ENCODE measurements at regions not wholly inside any gene's neighbourhood (a gene's known extent, or its start where the extent isn't known, plus 50 kb on each side); places are given as distances from the start of the nearest gene placed in this dataset.
"Not testable (repeated sequence)": the region's sequence is repeated elsewhere in the genome, so short reads cannot be mapped to it uniquely, and the experiment has no call there.

DNA sequence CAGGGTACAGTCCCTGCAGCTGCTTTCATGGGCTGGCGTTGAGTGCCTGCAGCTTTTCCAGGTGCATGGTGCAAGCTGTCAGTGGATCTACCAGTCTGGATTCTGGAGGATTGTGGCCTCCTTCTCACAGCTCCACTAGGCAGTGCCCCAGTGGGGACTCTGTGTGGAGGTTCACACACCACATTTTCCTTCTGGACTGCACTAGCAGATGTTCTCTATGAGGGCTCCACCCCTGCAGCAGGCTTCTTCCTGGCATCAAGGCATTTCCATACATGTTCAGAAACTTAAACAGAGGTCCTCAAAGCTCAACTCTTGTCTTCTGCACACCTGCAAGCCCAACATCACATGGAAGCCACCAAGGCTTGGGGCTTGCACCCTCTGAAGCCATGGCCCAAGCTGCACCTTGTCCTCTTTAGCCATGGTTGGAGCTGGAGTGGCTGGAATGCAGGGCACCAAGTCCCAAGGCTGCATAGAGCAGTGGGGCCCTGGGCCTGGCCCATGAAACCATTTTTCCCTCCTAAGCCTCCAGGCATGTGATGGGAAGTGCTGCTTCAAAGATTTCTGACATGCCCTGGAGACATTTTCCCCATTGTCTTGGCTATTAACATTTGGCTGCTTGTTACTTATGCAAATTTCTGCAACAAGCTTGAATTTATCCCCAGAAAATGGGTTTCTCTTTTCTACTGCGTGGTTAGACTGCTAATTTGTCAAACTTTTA, 250.2 kb upstream of the COPS8 start:
- H3K9me3 Mint-ChIP-seq, result peaks cover 39% of the 10 kb centered on the region
- no peak overlapping the region for H3K4me3 Mint-ChIP-seq
- no peak for ATAC-seq
- ChIA-PET CTCF (no interaction called here), POLR2A (no interaction called here)
- H3K4me1 Mint-ChIP-seq, result no peaks in the 10 kb centered on the region
- DNase-seq (ENCODE audit: low spot score), result no peak
- no peak overlapping the region for H3K27ac Mint-ChIP-seq
- TF ChIP-seq, protein P1, sequence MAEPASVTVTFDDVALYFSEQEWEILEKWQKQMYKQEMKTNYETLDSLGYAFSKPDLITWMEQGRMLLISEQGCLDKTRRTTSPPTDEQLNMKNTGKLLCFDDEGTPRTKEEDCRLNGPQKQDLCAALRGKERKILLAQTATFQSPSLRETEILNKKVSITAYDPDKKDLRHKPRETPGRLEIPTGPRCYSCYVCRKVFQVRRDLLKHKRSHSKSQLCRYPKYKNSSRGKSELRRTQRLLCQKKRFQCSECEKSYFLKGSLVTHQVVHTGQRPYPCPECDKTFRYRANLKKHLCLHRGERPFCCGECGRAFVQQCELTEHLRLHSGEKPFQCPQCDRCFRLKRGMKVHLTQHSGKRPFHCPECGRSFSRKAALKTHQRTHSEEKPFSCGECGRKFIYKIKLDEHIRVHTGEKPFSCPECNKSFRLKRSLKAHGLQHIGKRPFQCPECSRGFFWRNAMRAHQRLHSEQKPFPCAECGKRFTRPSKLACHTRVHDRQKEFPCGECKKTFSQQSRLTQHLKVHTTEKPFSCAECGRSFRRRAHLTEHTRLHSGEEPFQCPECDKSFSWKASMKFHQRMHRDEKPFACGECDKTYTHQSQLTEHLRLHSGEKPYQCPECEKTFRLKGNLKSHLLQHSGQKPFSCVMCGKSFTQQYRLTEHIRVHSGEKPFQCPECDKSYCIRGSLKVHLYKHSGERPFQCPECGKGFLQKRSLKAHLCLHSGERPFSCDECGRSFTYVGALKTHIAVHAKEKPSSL (CRISPR knock-in tag; conservative IDR thresholded peaks at IDR 0.05), result no peak
- no peak for TF ChIP-seq MYBL2 (CRISPR knock-in tag; IDR thresholded peaks at IDR 0.05)
- TF ChIP-seq, protein P2, sequence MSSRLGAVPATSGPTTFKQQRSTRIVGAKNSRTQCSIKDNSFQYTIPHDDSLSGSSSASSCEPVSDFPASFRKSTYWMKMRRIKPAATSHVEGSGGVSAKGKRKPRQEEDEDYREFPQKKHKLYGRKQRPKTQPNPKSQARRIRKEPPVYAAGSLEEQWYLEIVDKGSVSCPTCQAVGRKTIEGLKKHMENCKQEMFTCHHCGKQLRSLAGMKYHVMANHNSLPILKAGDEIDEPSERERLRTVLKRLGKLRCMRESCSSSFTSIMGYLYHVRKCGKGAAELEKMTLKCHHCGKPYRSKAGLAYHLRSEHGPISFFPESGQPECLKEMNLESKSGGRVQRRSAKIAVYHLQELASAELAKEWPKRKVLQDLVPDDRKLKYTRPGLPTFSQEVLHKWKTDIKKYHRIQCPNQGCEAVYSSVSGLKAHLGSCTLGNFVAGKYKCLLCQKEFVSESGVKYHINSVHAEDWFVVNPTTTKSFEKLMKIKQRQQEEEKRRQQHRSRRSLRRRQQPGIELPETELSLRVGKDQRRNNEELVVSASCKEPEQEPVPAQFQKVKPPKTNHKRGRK (CRISPR knock-in tag; IDR thresholded peaks at IDR 0.05; ENCODE audit: borderline replicate concordance), result no peak
- TF ChIP-seq, protein P3, sequence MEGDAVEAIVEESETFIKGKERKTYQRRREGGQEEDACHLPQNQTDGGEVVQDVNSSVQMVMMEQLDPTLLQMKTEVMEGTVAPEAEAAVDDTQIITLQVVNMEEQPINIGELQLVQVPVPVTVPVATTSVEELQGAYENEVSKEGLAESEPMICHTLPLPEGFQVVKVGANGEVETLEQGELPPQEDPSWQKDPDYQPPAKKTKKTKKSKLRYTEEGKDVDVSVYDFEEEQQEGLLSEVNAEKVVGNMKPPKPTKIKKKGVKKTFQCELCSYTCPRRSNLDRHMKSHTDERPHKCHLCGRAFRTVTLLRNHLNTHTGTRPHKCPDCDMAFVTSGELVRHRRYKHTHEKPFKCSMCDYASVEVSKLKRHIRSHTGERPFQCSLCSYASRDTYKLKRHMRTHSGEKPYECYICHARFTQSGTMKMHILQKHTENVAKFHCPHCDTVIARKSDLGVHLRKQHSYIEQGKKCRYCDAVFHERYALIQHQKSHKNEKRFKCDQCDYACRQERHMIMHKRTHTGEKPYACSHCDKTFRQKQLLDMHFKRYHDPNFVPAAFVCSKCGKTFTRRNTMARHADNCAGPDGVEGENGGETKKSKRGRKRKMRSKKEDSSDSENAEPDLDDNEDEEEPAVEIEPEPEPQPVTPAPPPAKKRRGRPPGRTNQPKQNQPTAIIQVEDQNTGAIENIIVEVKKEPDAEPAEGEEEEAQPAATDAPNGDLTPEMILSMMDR (IDR thresholded peaks at IDR 0.05), result no peak
- TF ChIP-seq TEAD4 (CRISPR knock-in tag; IDR thresholded peaks at IDR 0.05), result no peak
- TF ChIP-seq ETV6 (CRISPR knock-in tag; IDR thresholded peaks at IDR 0.05), result no peak
- TF ChIP-seq, protein P4, sequence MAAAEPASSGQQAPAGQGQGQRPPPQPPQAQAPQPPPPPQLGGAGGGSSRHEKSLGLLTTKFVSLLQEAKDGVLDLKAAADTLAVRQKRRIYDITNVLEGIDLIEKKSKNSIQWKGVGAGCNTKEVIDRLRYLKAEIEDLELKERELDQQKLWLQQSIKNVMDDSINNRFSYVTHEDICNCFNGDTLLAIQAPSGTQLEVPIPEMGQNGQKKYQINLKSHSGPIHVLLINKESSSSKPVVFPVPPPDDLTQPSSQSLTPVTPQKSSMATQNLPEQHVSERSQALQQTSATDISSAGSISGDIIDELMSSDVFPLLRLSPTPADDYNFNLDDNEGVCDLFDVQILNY (CRISPR knock-in tag; IDR thresholded peaks at IDR 0.05), result no peak
- TF ChIP-seq ZNF423 (CRISPR knock-in tag; IDR thresholded peaks at IDR 0.05), result no peak
- peaks cover 11% of the 10 kb centered on the region for H3K27me3 Mint-ChIP-seq (ENCODE audit: low read depth)
- peaks cover 25% of the 10 kb centered on the region for H3K36me3 Mint-ChIP-seq

DNA sequence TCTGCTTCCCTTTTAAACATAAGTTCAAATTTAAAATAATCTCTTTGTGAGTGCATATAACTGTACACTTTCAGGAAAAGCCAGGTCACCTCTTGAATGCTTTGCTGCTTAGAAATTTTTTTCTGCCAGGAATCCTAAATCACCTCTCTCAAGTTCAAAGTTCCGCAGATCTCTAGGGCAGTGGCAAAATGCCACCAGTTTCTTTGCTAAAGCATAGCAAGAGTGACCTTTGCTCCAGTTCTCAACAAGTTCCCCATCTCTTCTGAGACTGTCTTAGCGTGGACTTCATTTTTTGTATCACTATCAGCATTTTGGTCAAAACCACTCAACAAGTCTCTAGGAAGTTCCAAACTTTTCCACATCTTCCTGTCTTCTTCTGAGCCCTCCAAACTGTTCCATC, 249.7 kb upstream of the COPS8 start:
- CTCF ChIA-PET; H3K27ac Mint-ChIP-seq; H3K4me3 Mint-ChIP-seq; DNase-seq (ENCODE audit: low spot score); POLR2A ChIA-PET; ATAC-seq; H3K4me1 Mint-ChIP-seq: not testable (repeated sequence)
- peaks cover 39% of the 10 kb centered on the region for H3K9me3 Mint-ChIP-seq
- peaks cover 25% of the 10 kb centered on the region for H3K36me3 Mint-ChIP-seq
- peaks cover 11% of the 10 kb centered on the region for H3K27me3 Mint-ChIP-seq (ENCODE audit: low read depth)

DNA sequence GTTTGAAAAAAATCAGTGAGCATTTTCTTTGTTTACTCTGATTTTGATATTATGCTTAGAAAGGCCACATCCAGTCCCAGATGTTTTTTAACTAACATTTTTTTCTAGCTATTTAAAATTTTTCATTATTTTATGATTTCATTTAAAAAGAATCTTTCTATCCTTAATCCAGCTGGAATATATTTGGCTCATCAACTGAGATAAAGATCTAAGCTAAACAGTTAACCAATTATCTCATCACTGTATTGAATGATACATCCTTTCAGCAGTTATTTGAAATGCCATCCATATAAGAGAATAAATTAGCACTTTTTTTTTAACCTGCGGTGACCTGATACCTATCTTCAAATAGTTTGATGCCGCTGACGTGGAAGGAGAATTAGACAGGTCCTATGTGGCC, 245.5 kb upstream of the COPS8 start:
- ChIA-PET POLR2A (no interaction called here), CTCF (no interaction called here)
- Mint-ChIP-seq H3K27me3 (ENCODE audit: low read depth) (peaks cover 18% of the 10 kb centered on the region), H3K4me3 (no peak overlapping the region), H3K9me3 (peaks cover 38% of the 10 kb centered on the region), H3K27ac (no peak overlapping the region), H3K4me1 (peaks cover 7% of the 10 kb centered on the region), H3K36me3 (peaks cover 30% of the 10 kb centered on the region)
- DNase-seq (ENCODE audit: low spot score) (no peak), ATAC-seq (no peak)
- TF ChIP-seq, protein P5, sequence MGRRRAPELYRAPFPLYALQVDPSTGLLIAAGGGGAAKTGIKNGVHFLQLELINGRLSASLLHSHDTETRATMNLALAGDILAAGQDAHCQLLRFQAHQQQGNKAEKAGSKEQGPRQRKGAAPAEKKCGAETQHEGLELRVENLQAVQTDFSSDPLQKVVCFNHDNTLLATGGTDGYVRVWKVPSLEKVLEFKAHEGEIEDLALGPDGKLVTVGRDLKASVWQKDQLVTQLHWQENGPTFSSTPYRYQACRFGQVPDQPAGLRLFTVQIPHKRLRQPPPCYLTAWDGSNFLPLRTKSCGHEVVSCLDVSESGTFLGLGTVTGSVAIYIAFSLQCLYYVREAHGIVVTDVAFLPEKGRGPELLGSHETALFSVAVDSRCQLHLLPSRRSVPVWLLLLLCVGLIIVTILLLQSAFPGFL (CRISPR knock-in tag; IDR thresholded peaks at IDR 0.05; ENCODE audit: borderline replicate concordance), result no peak
- no peak for TF ChIP-seq ZBTB21 (CRISPR knock-in tag; IDR thresholded peaks at IDR 0.05; ENCODE audit: borderline replicate concordance)
- TF ChIP-seq NR2C2 (CRISPR knock-in tag; IDR thresholded peaks at IDR 0.05), result no peak
- TF ChIP-seq, protein P6, sequence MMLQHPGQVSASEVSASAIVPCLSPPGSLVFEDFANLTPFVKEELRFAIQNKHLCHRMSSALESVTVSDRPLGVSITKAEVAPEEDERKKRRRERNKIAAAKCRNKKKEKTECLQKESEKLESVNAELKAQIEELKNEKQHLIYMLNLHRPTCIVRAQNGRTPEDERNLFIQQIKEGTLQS (CRISPR knock-in tag; conservative IDR thresholded peaks at IDR 0.05), result no peak
- TF ChIP-seq ATF1 (CRISPR knock-in tag; IDR thresholded peaks at IDR 0.05), result no peak
- no peak for TF ChIP-seq TP53 (CRISPR knock-in tag; IDR thresholded peaks at IDR 0.05)
